ENCODE measurements at regions not wholly inside any gene's neighbourhood (a gene's known extent, or its start where the extent isn't known, plus 50 kb on each side); places are given as distances from the start of the nearest gene placed in this dataset.

GRCh38 chr2:241931976-241932898, 62.7 kb downstream of the RTP5 start:
- H3F3A ChIP-seq (ENCODE audit: insufficient read depth) = peaks cover 6% of the 10 kb centered on the region; the same call in 1 of the 2 replicates
- peaks cover 6% of the 10 kb centered on the region; the same call in 1 of the 2 replicates for H3K4me1 ChIP-seq (ENCODE audit: insufficient read depth)
- no peaks in the 10 kb centered on the region for H3K9me3 ChIP-seq (ENCODE audit: low read depth)
- H3K4me3 ChIP-seq = no peak overlapping the region
- WGBS, 2 experiments (ENCODE audit: low coverage in 1 of 2, low lambda C conversion rate in 2 of 2, missing lambda C conversion rate in 2 of 2) = 81% methylated on average over 29 to 30 of the region's 31 CpGs
- no peak overlapping the region for H3K4me2 ChIP-seq (ENCODE audit: unreplicated experiment)
- H3K79me2 ChIP-seq (ENCODE audit: insufficient read depth) = no peaks in the 10 kb centered on the region
- TF ChIP-seq EZH2phosphoT487 (IDR thresholded peaks at IDR 0.05; ENCODE audit: insufficient read depth, low read depth) = no peak
- H3K27me3 ChIP-seq (replicated peaks; ENCODE audit: insufficient read depth) = no peaks in the 10 kb centered on the region
- H3K27ac ChIP-seq = no peak overlapping the region
- no peak overlapping the region for H3K9ac ChIP-seq
- H3K36me3 ChIP-seq (ENCODE audit: low read depth) = no peaks in the 10 kb centered on the region
- no peaks in the 10 kb centered on the region for H4K20me1 ChIP-seq (ENCODE audit: insufficient read depth)
- H3K9me2 ChIP-seq (ENCODE audit: insufficient read depth) = no peaks in the 10 kb centered on the region
- in situ Hi-C loops (cut with MboI) = no loop called here
- no peak for DNase-seq
- H2AFZ ChIP-seq = no peak overlapping the region

- H3F3A ChIP-seq (ENCODE audit: insufficient read depth) = peaks cover 6% of the 10 kb centered on the region; the same call in 1 of the 2 replicates
- no peak for DNase-seq
- in situ Hi-C loops (cut with MboI) = no loop called here
- TF ChIP-seq EZH2 (IDR thresholded peaks at IDR 0.05; ENCODE audit: insufficient read depth, poor library complexity, severe bottlenecking) (no peak), EZH2phosphoT487 (IDR thresholded peaks at IDR 0.05; ENCODE audit: insufficient read depth, low read depth) (no peak)
- no peaks in the 10 kb centered on the region for H3K36me3 ChIP-seq (ENCODE audit: low read depth)
- no peak overlapping the region for H2AFZ ChIP-seq
- H3K9me3 ChIP-seq (ENCODE audit: low read depth) = no peaks in the 10 kb centered on the region
- H3K27ac ChIP-seq = no peak overlapping the region
- H3K9ac ChIP-seq = no peak overlapping the region
- H3K27me3 ChIP-seq (replicated peaks; ENCODE audit: insufficient read depth) = no peaks in the 10 kb centered on the region
- no peaks in the 10 kb centered on the region for H3K9me2 ChIP-seq (ENCODE audit: insufficient read depth)
- WGBS, 2 experiments (ENCODE audit: low coverage in 1 of 2, low lambda C conversion rate in 2 of 2, missing lambda C conversion rate in 2 of 2) = 72 to 83% methylated on average over 9 of the region's 9 CpGs
- no peak overlapping the region for H3K4me2 ChIP-seq (ENCODE audit: unreplicated experiment)
- no peaks in the 10 kb centered on the region for H4K20me1 ChIP-seq (ENCODE audit: insufficient read depth)
- no peak overlapping the region for H3K4me3 ChIP-seq
- H3K79me2 ChIP-seq (ENCODE audit: insufficient read depth) = no peaks in the 10 kb centered on the region
- peaks cover 6% of the 10 kb centered on the region; the same call in 1 of the 2 replicates for H3K4me1 ChIP-seq (ENCODE audit: insufficient read depth)
These were observed 63.3 kb downstream of the RTP5 start for GRCh38 chr2:241932899-241933178.

GRCh38 chr2:241933179-241933911, 63.8 kb downstream of the RTP5 start:
- Histone ChIP-seq H2AFZ (no peak overlapping the region), H3K9me2 (ENCODE audit: insufficient read depth) (no peaks in the 10 kb centered on the region), H3K9me3 (ENCODE audit: low read depth) (no peaks in the 10 kb centered on the region), H3K9ac (no peak overlapping the region), H3K4me1 (ENCODE audit: insufficient read depth) (peaks cover 6% of the 10 kb centered on the region; the same call in 1 of the 2 replicates), H3K27me3 (replicated peaks; ENCODE audit: insufficient read depth) (no peaks in the 10 kb centered on the region), H3K4me2 (ENCODE audit: unreplicated experiment) (no peak overlapping the region), H3K36me3 (ENCODE audit: low read depth) (no peaks in the 10 kb centered on the region), H3F3A (ENCODE audit: insufficient read depth) (peaks cover 6% of the 10 kb centered on the region; the same call in 1 of the 2 replicates), H3K27ac (no peak overlapping the region), H4K20me1 (ENCODE audit: insufficient read depth) (no peaks in the 10 kb centered on the region), H3K79me2 (ENCODE audit: insufficient read depth) (no peaks in the 10 kb centered on the region), H3K4me3 (no peak overlapping the region)
- no peak for TF ChIP-seq EZH2phosphoT487 (IDR thresholded peaks at IDR 0.05; ENCODE audit: insufficient read depth, low read depth)
- TF ChIP-seq EZH2 (IDR thresholded peaks at IDR 0.05; ENCODE audit: insufficient read depth, poor library complexity, severe bottlenecking) = no peak
- in situ Hi-C loops (cut with MboI) = no loop called here
- 6 to 10% methylated on average over 11 of the region's 11 CpGs for WGBS, 2 experiments (ENCODE audit: low coverage in 1 of 2, low lambda C conversion rate in 2 of 2, missing lambda C conversion rate in 2 of 2)
- DNase-seq = peak; percentile 37

- Histone ChIP-seq H3K4me3 (no peak overlapping the region), H3K4me1 (ENCODE audit: insufficient read depth) (peaks cover 6% of the 10 kb centered on the region; the same call in 1 of the 2 replicates), H3K27ac (no peak overlapping the region), H4K20me1 (ENCODE audit: insufficient read depth) (no peaks in the 10 kb centered on the region), H3K9me3 (ENCODE audit: low read depth) (no peaks in the 10 kb centered on the region), H2AFZ (no peak overlapping the region), H3K36me3 (ENCODE audit: low read depth) (no peaks in the 10 kb centered on the region), H3K9me2 (ENCODE audit: insufficient read depth) (no peaks in the 10 kb centered on the region), H3K79me2 (ENCODE audit: insufficient read depth) (no peaks in the 10 kb centered on the region), H3K27me3 (replicated peaks; ENCODE audit: insufficient read depth) (no peaks in the 10 kb centered on the region), H3F3A (ENCODE audit: insufficient read depth) (peaks cover 6% of the 10 kb centered on the region; the same call in 1 of the 2 replicates), H3K9ac (no peak overlapping the region), H3K4me2 (ENCODE audit: unreplicated experiment) (no peak overlapping the region)
- DNase-seq = peak; percentile 73
- in situ Hi-C loops (cut with MboI) = no loop called here
- TF ChIP-seq EZH2phosphoT487 (IDR thresholded peaks at IDR 0.05; ENCODE audit: insufficient read depth, low read depth) = no peak
- no peak for TF ChIP-seq EZH2 (IDR thresholded peaks at IDR 0.05; ENCODE audit: insufficient read depth, poor library complexity, severe bottlenecking)
- 0% methylated on average over 1 of the region's 1 CpG for WGBS, 2 experiments (ENCODE audit: low coverage in 1 of 2, low lambda C conversion rate in 2 of 2, missing lambda C conversion rate in 2 of 2)
These were observed 65.8 kb downstream of the RTP5 start for GRCh38 chr2:241935314-241935713.

All from GM23248 (cell line).